ENCODE measurements at regions not wholly inside any gene's neighbourhood (a gene's known extent, or its start where the extent isn't known, plus 50 kb on each side); places are given as distances from the start of the nearest gene placed in this dataset.

DNA sequence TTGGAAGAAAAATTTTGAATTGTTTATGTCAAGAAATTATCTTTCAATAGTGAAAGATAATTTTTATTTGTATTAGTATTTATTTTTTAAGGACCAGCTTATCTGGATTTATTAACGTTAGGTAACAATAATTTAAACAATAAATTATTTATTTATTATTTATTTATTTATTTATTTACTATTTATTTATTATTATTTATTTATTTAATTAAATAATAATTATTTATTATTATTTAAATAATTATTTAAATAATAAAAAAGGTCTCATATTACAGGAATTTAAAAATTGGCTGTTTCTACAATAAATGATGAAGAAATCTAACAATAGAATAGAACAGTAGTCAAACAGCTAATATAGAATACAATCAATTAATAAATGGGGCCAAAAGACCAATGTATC is 618.7 kb upstream of the BRINP3 start:
- no peak for TF ChIP-seq POLR2A (IDR thresholded peaks at IDR 0.05)
- TF ChIP-seq, protein P1, sequence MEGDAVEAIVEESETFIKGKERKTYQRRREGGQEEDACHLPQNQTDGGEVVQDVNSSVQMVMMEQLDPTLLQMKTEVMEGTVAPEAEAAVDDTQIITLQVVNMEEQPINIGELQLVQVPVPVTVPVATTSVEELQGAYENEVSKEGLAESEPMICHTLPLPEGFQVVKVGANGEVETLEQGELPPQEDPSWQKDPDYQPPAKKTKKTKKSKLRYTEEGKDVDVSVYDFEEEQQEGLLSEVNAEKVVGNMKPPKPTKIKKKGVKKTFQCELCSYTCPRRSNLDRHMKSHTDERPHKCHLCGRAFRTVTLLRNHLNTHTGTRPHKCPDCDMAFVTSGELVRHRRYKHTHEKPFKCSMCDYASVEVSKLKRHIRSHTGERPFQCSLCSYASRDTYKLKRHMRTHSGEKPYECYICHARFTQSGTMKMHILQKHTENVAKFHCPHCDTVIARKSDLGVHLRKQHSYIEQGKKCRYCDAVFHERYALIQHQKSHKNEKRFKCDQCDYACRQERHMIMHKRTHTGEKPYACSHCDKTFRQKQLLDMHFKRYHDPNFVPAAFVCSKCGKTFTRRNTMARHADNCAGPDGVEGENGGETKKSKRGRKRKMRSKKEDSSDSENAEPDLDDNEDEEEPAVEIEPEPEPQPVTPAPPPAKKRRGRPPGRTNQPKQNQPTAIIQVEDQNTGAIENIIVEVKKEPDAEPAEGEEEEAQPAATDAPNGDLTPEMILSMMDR (IDR thresholded peaks at IDR 0.05 in 8 of 11, conservative IDR thresholded peaks at IDR 0.05 in 3 of 11) = no peak
